Nephron progenitor cell (in vitro differentiated cells): ENCODE measurements at regions not wholly inside any gene's neighbourhood (a gene's known extent, or its start where the extent isn't known, plus 50 kb on each side); places are given as distances from the start of the nearest gene placed in this dataset.

Source experiments
- DNase-seq: peaks from one replicate; pipeline ENCODE4 v3.0.0; 2021
- H3K27ac Mint-ChIP-seq: 2 replicates; pipeline ENCODE4 v1.8.0; 2021; ENCODE audit warnings: mild to moderate bottlenecking, moderate library complexity, mixed read lengths
- H3K27me3 Mint-ChIP-seq: 2 replicates; pipeline ENCODE4 v1.8.0; 2021; ENCODE audit warnings: mild to moderate bottlenecking, low read depth, mixed read lengths; ENCODE audit not compliant: poor library complexity
- H3K36me3 Mint-ChIP-seq: 2 replicates; pipeline ENCODE4 v1.8.0; 2021; ENCODE audit warnings: low read depth, mixed read lengths
- H3K4me1 Mint-ChIP-seq: 2 replicates; pipeline ENCODE4 v1.8.0; 2021; ENCODE audit warnings: mixed read lengths
- H3K4me3 Mint-ChIP-seq: 2 replicates; pipeline ENCODE4 v1.8.0; 2021; ENCODE audit warnings: mild to moderate bottlenecking, moderate library complexity, mixed read lengths
- H3K9me3 Mint-ChIP-seq: 2 replicates; pipeline ENCODE4 v1.8.0; 2021; ENCODE audit warnings: mild to moderate bottlenecking, moderate library complexity, mixed read lengths
- TF ChIP-seq, protein P1 (sequence below): fragments of 200-600 bp; sonication (generic); IDR thresholded peaks from 2 replicates; pipeline ENCODE4 v1.5.0; 2021; ENCODE audit warnings: antibody characterized with exemption

- DNase-seq = no peak
- H3K27ac Mint-ChIP-seq = no peak overlapping the region
- H3K27me3 Mint-ChIP-seq = no peaks in the 10 kb centered on the region
- TF ChIP-seq, protein P1, sequence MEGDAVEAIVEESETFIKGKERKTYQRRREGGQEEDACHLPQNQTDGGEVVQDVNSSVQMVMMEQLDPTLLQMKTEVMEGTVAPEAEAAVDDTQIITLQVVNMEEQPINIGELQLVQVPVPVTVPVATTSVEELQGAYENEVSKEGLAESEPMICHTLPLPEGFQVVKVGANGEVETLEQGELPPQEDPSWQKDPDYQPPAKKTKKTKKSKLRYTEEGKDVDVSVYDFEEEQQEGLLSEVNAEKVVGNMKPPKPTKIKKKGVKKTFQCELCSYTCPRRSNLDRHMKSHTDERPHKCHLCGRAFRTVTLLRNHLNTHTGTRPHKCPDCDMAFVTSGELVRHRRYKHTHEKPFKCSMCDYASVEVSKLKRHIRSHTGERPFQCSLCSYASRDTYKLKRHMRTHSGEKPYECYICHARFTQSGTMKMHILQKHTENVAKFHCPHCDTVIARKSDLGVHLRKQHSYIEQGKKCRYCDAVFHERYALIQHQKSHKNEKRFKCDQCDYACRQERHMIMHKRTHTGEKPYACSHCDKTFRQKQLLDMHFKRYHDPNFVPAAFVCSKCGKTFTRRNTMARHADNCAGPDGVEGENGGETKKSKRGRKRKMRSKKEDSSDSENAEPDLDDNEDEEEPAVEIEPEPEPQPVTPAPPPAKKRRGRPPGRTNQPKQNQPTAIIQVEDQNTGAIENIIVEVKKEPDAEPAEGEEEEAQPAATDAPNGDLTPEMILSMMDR = no peak
- H3K4me3 Mint-ChIP-seq = no peak overlapping the region
- H3K36me3 Mint-ChIP-seq = no peaks in the 10 kb centered on the region
- no peaks in the 10 kb centered on the region for H3K4me1 Mint-ChIP-seq
- H3K9me3 Mint-ChIP-seq = no peaks in the 10 kb centered on the region
Observed at GRCh38 chr13:76330761-76331160, 555.4 kb downstream of the KCTD12 start.

DNA sequence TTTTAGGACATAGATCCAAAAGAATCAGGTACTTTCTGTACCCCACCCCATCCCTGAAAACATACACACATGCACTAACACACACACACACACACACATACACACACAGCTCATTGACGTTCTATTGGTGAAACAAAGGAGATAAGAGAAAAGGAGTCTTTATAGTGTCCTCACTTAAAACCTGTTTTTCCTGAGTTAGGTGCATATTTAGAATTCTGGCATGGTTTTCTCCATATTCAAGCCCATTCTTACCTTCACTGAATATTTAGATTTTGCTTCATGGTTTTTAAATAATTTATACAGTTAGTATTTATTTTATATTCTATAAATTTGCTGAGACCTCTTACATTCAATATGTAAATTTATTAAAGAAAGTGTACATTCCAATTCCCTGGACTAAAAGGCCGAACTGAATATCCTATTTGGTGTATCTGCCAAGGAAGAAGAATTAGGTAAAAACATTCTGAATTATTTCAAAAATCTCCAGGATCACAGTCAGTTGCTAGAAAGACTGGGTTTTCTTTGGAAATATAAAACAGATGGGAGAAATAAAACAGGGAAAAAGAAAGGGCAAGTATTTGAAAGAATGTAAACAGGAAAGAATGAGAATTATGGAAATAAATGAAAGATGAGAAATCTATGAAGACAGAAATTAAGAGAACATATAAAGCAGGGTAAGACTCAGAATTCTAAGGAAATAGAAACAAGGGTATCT lies 556.2 kb downstream of the KCTD12 start:
- no peak overlapping the region for H3K4me3 Mint-ChIP-seq
- TF ChIP-seq, protein P1 = no peak
- no peaks in the 10 kb centered on the region for H3K27me3 Mint-ChIP-seq
- DNase-seq = no peak
- no peaks in the 10 kb centered on the region for H3K4me1 Mint-ChIP-seq
- no peaks in the 10 kb centered on the region for H3K36me3 Mint-ChIP-seq
- H3K9me3 Mint-ChIP-seq = no peaks in the 10 kb centered on the region
- no peak overlapping the region for H3K27ac Mint-ChIP-seq

DNA sequence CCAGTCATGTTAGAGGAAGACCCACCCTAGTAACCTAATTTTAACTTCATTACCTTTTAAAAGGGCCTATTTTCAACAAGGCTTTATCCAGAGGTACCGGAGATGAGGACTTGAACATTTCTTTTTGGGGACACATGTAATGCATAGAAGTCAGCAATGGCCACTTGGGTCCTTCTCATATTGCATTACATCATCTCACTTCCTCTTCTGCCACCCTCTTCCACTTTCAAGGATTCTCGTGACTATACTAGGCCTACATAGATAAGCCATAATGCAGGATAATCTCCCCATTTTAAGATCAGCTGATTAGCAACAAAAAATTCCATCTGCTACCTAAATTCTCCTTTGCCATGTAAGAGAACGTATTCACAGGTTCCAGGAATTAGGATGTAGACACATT lies 557.2 kb downstream of the KCTD12 start:
- DNase-seq = no peak
- no peak overlapping the region for H3K4me3 Mint-ChIP-seq
- TF ChIP-seq, protein P1 = no peak
- H3K9me3 Mint-ChIP-seq = no peaks in the 10 kb centered on the region
- no peaks in the 10 kb centered on the region for H3K36me3 Mint-ChIP-seq
- no peaks in the 10 kb centered on the region for H3K4me1 Mint-ChIP-seq
- H3K27ac Mint-ChIP-seq = no peak overlapping the region
- H3K27me3 Mint-ChIP-seq = peaks cover under 1% of the 10 kb centered on the region

GRCh38 chr13:76326343-76326742 lies 559.9 kb downstream of the KCTD12 start:
- Mint-ChIP-seq H3K27me3 (peaks cover 6% of the 10 kb centered on the region), H3K36me3 (no peaks in the 10 kb centered on the region), H3K9me3 (no peaks in the 10 kb centered on the region), H3K4me1 (no peaks in the 10 kb centered on the region), H3K4me3 (no peak overlapping the region), H3K27ac (no peak overlapping the region)
- TF ChIP-seq, protein P1 = no peak
- DNase-seq = no peak

DNA sequence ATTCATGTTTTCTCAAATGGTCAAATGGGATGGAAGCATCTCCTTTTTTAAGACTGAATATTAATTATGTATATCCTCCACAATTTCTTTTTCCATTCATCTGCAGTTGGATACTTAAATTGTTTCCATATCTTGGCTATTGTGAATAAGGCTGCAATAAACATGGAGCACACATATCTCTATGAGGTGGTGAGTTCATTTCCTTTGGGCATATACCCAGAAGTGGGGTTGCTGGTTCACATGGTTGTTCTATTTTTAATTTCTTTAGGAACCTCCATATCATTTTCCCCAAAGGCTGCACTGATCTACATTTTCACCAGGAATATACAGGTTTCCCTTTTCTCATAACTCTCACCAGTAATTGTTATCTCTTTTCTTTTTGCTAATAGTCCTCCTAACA lies 566.3 kb downstream of the KCTD12 start:
- no peaks in the 10 kb centered on the region for H3K36me3 Mint-ChIP-seq

More for the DNA sequence above, 566.3 kb downstream of the KCTD12 start:
- TF ChIP-seq, protein P1 = no peak
- Mint-ChIP-seq H3K9me3 (no peaks in the 10 kb centered on the region), H3K4me1 (no peaks in the 10 kb centered on the region), H3K27ac (no peak overlapping the region), H3K4me3 (no peak overlapping the region), H3K27me3 (peaks cover 6% of the 10 kb centered on the region)
- DNase-seq = no peak
